ENCODE measurements at regions not wholly inside any gene's neighbourhood (a gene's known extent, or its start where the extent isn't known, plus 50 kb on each side); places are given as distances from the start of the nearest gene placed in this dataset.

DNA sequence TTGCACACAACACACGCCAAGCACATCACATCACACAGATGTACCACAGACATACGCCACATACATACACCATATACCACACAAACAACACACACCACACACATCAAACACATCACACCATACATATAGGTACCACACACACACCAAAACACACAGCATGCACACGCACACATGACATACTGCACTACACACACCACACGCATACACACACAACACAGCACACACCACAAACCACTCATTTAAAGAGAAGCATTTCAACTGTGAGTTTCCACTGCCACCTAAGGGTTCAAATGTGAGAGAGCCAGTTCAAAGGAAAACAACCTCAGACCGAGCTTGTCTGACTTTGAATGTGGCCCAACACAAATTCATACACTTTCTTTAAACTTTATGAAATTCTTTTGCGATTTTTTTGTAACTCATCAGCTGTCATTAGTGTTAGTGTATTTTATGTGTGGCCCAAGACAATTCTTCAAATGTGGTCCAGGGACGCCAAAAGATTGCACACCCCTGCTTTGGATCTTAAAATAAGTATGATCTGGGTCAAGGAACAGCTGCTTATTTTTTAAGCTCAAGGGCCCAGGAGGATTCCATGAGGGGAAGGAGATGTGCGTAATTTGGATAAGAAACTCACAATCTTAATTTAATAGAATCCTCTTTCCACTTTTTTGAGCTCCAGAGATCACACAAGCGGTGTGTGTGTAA lies 494.6 kb downstream of the GADD45G start:
- peak; percentile 51 for DNase-seq (ENCODE audit: low spot score)
- Histone ChIP-seq H3K27ac (no peak overlapping the region), H3K79me2 (no peaks in the 10 kb centered on the region), H3K9me2 (replicated peaks; ENCODE audit: insufficient read depth) (no peaks in the 10 kb centered on the region), H3K36me3 (replicated peaks; ENCODE audit: insufficient read depth, low read depth) (no peaks in the 10 kb centered on the region), H3K27me3 (no peaks in the 10 kb centered on the region), H2AFZ (no peak overlapping the region), H3K9me3 (ENCODE audit: low read depth) (no peaks in the 10 kb centered on the region), H3K4me2 (no peak overlapping the region), H3K4me3 (no peak overlapping the region), H4K20me1 (ENCODE audit: insufficient read depth, poor library complexity, severe bottlenecking) (no peaks in the 10 kb centered on the region), H3K4me1 (ENCODE audit: insufficient read depth) (no peaks in the 10 kb centered on the region)
- 71% methylated on average over 9 of the region's 9 CpGs for WGBS (ENCODE audit: low lambda C conversion rate, missing lambda C conversion rate)
- TF ChIP-seq, protein P1, sequence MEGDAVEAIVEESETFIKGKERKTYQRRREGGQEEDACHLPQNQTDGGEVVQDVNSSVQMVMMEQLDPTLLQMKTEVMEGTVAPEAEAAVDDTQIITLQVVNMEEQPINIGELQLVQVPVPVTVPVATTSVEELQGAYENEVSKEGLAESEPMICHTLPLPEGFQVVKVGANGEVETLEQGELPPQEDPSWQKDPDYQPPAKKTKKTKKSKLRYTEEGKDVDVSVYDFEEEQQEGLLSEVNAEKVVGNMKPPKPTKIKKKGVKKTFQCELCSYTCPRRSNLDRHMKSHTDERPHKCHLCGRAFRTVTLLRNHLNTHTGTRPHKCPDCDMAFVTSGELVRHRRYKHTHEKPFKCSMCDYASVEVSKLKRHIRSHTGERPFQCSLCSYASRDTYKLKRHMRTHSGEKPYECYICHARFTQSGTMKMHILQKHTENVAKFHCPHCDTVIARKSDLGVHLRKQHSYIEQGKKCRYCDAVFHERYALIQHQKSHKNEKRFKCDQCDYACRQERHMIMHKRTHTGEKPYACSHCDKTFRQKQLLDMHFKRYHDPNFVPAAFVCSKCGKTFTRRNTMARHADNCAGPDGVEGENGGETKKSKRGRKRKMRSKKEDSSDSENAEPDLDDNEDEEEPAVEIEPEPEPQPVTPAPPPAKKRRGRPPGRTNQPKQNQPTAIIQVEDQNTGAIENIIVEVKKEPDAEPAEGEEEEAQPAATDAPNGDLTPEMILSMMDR (IDR thresholded peaks at IDR 0.05; ENCODE audit: poor library complexity): peak; percentile 80
- TF ChIP-seq EZH2phosphoT487 (IDR thresholded peaks at IDR 0.05; ENCODE audit: low read depth, severe bottlenecking, unreplicated experiment): no peak

DNA sequence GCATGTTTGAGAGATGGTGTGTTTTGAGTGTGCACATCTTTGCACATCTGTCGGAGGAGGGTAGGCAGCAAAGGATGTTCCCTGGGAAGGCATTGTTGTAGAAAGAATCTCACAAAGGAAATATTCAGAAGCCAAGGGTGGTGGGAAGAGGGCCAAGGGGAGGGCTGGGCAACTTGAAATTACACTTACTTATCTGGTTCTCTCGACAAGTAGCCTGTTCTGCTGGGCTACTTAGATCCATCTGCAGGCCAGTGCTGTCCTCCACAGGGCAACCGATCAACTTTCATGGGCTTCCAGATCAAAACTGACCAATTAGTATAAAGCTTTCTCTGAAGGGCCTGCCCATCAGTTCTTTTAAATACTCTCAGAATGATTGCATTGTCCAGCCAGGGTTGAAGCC lies 495.2 kb downstream of the GADD45G start:
- Histone ChIP-seq H3K36me3 (replicated peaks; ENCODE audit: insufficient read depth, low read depth) (no peaks in the 10 kb centered on the region), H4K20me1 (ENCODE audit: insufficient read depth, poor library complexity, severe bottlenecking) (no peaks in the 10 kb centered on the region), H3K27ac (no peak overlapping the region), H3K4me2 (no peak overlapping the region), H3K9me3 (ENCODE audit: low read depth) (no peaks in the 10 kb centered on the region), H3K27me3 (no peaks in the 10 kb centered on the region), H2AFZ (no peak overlapping the region), H3K79me2 (no peaks in the 10 kb centered on the region), H3K9me2 (replicated peaks; ENCODE audit: insufficient read depth) (no peaks in the 10 kb centered on the region), H3K4me1 (ENCODE audit: insufficient read depth) (no peaks in the 10 kb centered on the region), H3K4me3 (no peak overlapping the region)
- TF ChIP-seq EZH2phosphoT487 (IDR thresholded peaks at IDR 0.05; ENCODE audit: low read depth, severe bottlenecking, unreplicated experiment) (no peak), EZH2 (IDR thresholded peaks at IDR 0.05; ENCODE audit: borderline replicate concordance) (no peak)
- TF ChIP-seq, protein P1 (IDR thresholded peaks at IDR 0.05; ENCODE audit: poor library complexity): no peak
- DNase-seq (ENCODE audit: low spot score): no peak
- 72% methylated on average over 3 of the region's 3 CpGs for WGBS (ENCODE audit: low lambda C conversion rate, missing lambda C conversion rate)

DNA sequence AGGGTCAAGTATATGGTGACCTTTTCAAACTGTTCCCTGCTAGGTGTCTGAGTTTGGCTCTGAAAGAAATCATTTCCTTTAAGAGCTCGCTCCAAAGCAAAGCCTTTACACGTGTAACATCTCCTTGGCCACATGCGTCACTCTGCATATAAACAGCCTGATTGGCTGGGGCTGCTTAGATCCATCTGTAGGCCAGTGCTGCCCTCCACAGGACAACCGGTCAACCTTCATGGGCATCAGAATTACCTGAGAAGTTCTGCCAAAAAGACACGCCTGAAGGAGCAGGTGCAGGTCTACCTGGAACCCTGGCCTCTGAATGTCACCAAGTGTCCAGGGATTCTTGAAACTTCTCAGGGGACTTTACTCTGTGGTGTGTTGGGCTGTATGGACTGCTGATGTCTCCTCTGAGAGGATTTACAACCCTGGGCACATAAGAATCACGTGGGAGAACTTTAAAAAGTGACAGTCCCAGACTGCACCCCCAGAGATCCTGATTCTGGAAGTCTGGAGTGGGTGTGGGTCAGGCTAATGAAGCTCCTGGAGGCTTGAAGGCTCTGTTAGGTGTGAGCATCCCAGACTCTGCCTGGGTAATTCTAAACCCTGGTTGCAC lies 497.6 kb downstream of the GADD45G start:
- peak; percentile 94 for DNase-seq (ENCODE audit: low spot score)
- no peak overlapping the region for H2AFZ ChIP-seq
- no peaks in the 10 kb centered on the region for H3K4me1 ChIP-seq (ENCODE audit: insufficient read depth)
- H3K4me3 ChIP-seq: no peak overlapping the region
- no peaks in the 10 kb centered on the region for H4K20me1 ChIP-seq (ENCODE audit: insufficient read depth, poor library complexity, severe bottlenecking)
- H3K4me2 ChIP-seq: no peak overlapping the region
- WGBS (ENCODE audit: low lambda C conversion rate, missing lambda C conversion rate): 22% methylated on average over 6 of the region's 6 CpGs
- H3K9me3 ChIP-seq (ENCODE audit: low read depth): no peaks in the 10 kb centered on the region
- H3K9me2 ChIP-seq (replicated peaks; ENCODE audit: insufficient read depth): no peaks in the 10 kb centered on the region
- no peaks in the 10 kb centered on the region for H3K79me2 ChIP-seq
- TF ChIP-seq, protein P1 (IDR thresholded peaks at IDR 0.05; ENCODE audit: poor library complexity): peak; percentile 92
- TF ChIP-seq EZH2phosphoT487 (IDR thresholded peaks at IDR 0.05; ENCODE audit: low read depth, severe bottlenecking, unreplicated experiment) (no peak), EZH2 (IDR thresholded peaks at IDR 0.05; ENCODE audit: borderline replicate concordance) (no peak)
- H3K27ac ChIP-seq: no peak overlapping the region
- H3K36me3 ChIP-seq (replicated peaks; ENCODE audit: insufficient read depth, low read depth): no peaks in the 10 kb centered on the region
- H3K27me3 ChIP-seq: no peaks in the 10 kb centered on the region

All from hepatocyte (in vitro differentiated cells).